ENCODE measurements at regions not wholly inside any gene's neighbourhood (a gene's known extent, or its start where the extent isn't known, plus 50 kb on each side); places are given as distances from the start of the nearest gene placed in this dataset.
"Not testable (repeated sequence)": the region's sequence is repeated elsewhere in the genome, so short reads cannot be mapped to it uniquely, and the experiment has no call there.

DNA sequence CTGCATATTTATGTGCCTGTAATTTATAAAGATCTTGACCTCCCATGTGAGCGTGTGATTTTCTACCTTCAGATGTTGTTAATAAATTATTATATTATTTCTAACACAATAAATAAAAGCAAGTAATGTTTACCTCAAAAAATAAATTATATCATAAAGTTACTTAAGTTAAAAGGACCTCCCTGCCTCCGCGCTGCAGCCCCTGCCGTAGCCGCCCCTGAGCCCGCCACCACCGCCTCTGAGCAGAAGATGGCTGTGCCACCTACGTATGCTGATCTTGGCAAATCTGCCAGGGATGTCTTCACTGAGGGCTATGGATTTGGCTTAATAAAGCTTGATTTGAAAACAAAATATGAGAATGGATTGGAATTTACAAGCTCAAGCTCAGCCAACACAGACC lies 119.6 kb upstream of the BRWD3 start:
- DNase-seq (ENCODE audit: low spot score) = no peak

GRCh38 chrX:80917919-80918318 lies 108.2 kb upstream of the BRWD3 start:
- DNase-seq (ENCODE audit: low spot score) = no peak

- not testable (repeated sequence) for DNase-seq (ENCODE audit: low spot score)
Observed at GRCh38 chrX:80912351-80912750, 102.7 kb upstream of the BRWD3 start.

GRCh38 chrX:80879916-80880315 lies 70.2 kb upstream of the BRWD3 start:
- DNase-seq (ENCODE audit: low spot score) = no peak

DNA sequence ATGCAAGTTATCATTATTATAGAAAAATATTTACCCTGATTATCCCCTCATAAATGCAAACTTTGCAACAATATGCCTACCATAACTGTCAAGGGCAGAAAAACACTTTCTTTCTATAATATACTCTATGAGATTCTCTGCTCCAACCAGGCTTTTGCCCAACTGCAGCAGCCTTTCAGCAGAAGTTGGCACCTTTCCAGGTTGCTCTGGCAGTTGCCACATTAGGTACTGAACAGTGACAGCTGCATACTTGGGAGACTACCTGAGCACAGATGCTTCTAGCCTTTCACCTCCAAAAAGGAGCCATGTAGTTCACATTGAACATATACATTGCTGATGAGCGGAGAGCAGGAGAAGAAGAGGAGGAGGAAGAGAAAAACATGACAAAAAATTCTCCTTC lies 69.5 kb upstream of the BRWD3 start:
- DNase-seq (ENCODE audit: low spot score) = peak; percentile 6

GRCh38 chrX:80876877-80877276 lies 67.2 kb upstream of the BRWD3 start:
- DNase-seq (ENCODE audit: low spot score) = peak; percentile 48
